RPMI8226 (cell line): ENCODE measurements at regions not wholly inside any gene's neighbourhood (a gene's known extent, or its start where the extent isn't known, plus 50 kb on each side); places are given as distances from the start of the nearest gene placed in this dataset.

ENCODE experiments used
- DNase-seq: peaks from one replicate; pipeline ENCODE4 v3.0.0-alpha.2; 2015

GRCh38 chr17:13352747-13353415 is 248.8 kb downstream of the HS3ST3A1 start:
- no peak for DNase-seq

GRCh38 chr17:13351046-13351445 is 250.7 kb downstream of the HS3ST3A1 start:
- no peak for DNase-seq

GRCh38 chr17:13350466-13350865 is 251.3 kb downstream of the HS3ST3A1 start:
- no peak for DNase-seq

GRCh38 chr17:13346996-13347762 is 254.6 kb downstream of the HS3ST3A1 start:
- no peak for DNase-seq

- DNase-seq = no peak
Measured at GRCh38 chr17:13346592-13346991, 255.1 kb downstream of the HS3ST3A1 start.

GRCh38 chr17:13346081-13346533 is 255.6 kb downstream of the HS3ST3A1 start:
- DNase-seq = no peak

GRCh38 chr17:13338421-13338820 is 263.3 kb downstream of the HS3ST3A1 start:
- no peak for DNase-seq

GRCh38 chr17:13337864-13338371 is 263.8 kb downstream of the HS3ST3A1 start:
- peak; percentile 12 for DNase-seq

- no peak for DNase-seq
Measured at GRCh38 chr17:13337151-13337550, 264.6 kb downstream of the HS3ST3A1 start.

- no peak for DNase-seq
Measured at GRCh38 chr17:13334374-13334773, 267.4 kb downstream of the HS3ST3A1 start.

GRCh38 chr17:13333661-13334060 is 268.1 kb downstream of the HS3ST3A1 start:
- DNase-seq = no peak

GRCh38 chr17:13332207-13332606 is 269.5 kb downstream of the HS3ST3A1 start:
- no peak for DNase-seq

GRCh38 chr17:13329421-13329820 is 272.3 kb downstream of the HS3ST3A1 start:
- DNase-seq = no peak

GRCh38 chr17:13323990-13324389 is 277.7 kb downstream of the HS3ST3A1 start:
- DNase-seq = no peak

- no peak for DNase-seq
Measured at GRCh38 chr17:13321951-13322701, 279.6 kb downstream of the HS3ST3A1 start.

- no peak for DNase-seq
Measured at GRCh38 chr17:13320046-13320785, 281.5 kb downstream of the HS3ST3A1 start.

- DNase-seq = no peak
Measured at GRCh38 chr17:13316657-13317056, 285.1 kb downstream of the HS3ST3A1 start.

GRCh38 chr17:13311306-13311705 is 290.4 kb downstream of the HS3ST3A1 start:
- no peak for DNase-seq

GRCh38 chr17:13310858-13311257 is 290.9 kb downstream of the HS3ST3A1 start:
- no peak for DNase-seq

- peak; percentile 10 for DNase-seq
Measured at GRCh38 chr17:13306310-13306962, 288.6 kb upstream of the ELAC2 start.

GRCh38 chr17:13302983-13303382 is 285.2 kb upstream of the ELAC2 start:
- DNase-seq = no peak

GRCh38 chr17:13302419-13302818 is 284.6 kb upstream of the ELAC2 start:
- DNase-seq = no peak
